COLO668 (cell line): ENCODE measurements at regions not wholly inside any gene's neighbourhood (a gene's known extent, or its start where the extent isn't known, plus 50 kb on each side); places are given as distances from the start of the nearest gene placed in this dataset.
A peak's percentile ranks its signal among the peaks of the same experiment; 100 is the strongest.

Experiments used
- DNase-seq: peaks from one replicate; lab custom pipeline; 2025; ENCODE audit not compliant: unreplicated experiment; lab: John Stamatoyannopoulos, UW

DNA sequence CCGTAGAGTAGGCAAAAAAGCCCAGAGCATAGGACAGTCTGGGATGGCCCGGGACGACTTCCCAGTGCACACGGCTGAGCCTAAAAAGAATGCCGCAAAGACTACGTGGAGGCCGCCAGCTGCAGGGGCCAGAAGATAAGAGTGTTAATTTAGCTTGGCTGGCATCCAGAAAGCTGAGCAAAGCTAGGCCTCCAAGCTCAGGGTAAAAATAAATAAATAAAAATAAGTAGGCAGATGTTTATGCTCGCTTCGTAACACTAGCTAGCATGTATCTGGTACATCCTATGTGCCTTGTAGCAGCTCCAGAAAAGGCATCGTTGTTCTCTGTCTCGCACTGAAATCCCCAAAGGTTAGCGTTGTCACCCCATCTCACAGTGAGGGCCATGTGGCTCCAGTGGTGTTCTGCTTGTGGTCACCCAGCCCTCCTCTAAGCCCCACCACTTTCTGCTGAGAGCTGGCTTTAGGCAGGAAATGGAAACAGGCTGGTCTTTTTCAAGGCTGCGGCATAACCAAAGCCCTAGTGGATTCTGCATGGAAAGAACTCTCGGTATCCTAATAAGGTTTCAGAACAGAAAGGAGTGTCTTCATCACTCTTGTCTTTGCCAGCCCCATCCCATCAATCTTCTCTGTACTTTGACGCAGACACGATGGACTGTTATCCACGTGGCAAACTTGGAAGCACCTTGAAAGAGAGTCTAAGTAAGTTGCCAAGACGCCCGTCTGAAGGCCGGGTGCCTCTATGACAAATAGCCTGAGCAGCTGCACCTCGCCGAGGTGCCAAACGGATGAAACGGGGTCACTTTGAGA, 58.1 kb upstream of the MEF2A start:
- peak; percentile 51 for DNase-seq

DNA sequence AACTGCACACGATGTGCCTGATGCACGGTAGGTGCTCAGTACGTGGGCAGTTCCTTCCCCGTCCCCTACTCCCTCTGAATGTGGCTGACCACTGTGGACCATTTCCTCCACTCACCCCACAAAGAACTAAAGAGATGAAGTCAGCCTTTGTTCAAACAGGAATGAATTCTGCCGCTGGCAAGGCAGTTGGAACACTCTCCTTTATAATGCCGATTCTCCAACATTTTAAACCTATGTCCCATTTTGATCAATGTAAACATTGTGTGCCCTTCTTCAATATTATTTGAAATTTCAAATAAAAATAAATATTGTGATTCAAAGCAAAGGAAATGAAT, 57.5 kb upstream of the MEF2A start:
- no peak for DNase-seq

- DNase-seq: no peak
Measured at GRCh38 chr15:99508852-99509251, 56.9 kb upstream of the MEF2A start.

DNA sequence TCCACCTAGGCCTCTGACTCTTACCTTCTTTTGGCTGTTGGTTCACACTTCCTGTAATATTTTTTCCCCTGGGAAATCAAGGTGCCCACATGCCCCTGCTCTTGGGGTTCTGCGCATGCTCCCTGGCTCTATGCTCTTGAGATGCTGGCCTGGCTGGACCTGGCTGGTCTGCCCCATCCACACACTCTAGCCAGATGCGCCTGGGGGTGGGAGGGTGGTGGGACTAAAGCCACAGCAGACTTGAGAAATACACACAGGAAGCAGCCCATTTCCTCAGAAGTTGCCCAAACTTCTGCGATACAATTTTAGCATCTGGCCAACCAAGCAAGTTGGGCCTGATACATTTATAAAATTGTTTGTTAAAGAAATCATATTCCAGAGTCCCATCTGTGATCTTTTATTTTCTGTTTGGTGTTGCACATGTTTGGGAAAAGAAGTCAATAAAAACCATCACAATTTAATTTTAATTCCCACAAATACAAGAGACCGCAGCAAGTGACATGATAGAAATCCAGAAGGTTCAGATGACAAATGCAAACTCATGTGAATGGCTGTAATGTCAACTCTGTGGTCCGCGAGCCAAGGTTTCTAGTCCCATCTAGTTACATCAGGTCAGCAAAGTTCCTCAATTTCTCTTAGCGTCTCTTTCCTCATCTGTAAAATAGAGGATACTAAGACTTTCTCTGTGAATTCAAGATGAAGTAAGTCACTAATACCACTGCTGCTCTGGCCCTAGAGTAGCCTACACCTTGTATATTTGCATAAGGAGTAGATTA, 55.9 kb upstream of the MEF2A start:
- no peak for DNase-seq

GRCh38 chr15:99511531-99511865, 54.3 kb upstream of the MEF2A start:
- DNase-seq: no peak

GRCh38 chr15:99511866-99512661, 53.7 kb upstream of the MEF2A start:
- no peak for DNase-seq

- DNase-seq: no peak
Measured at GRCh38 chr15:99514306-99514705, 51.5 kb upstream of the MEF2A start.
